Gastroesophageal sphincter (tissue), 4 donors: ENCODE measurements at regions not wholly inside any gene's neighbourhood (a gene's known extent, or its start where the extent isn't known, plus 50 kb on each side); places are given as distances from the start of the nearest gene placed in this dataset.

Experiments
- ATAC-seq: fragments of 150-250 bp; one replicate; pipeline ENCODE4 v1.9.1; 2016; ENCODE audit warnings: mild to moderate bottlenecking, moderate library complexity
- H3K27ac ChIP-seq, 4 donors: fragments of 200-600 bp; sonication (generic) in 3 of 4; 1 replicate in 3 of 4; 2 replicates in 1 of 4; pipeline ENCODE4 v1.5.1; 2016 to 2019
- H3K27me3 ChIP-seq: fragments of 200-600 bp; sonication (generic); one replicate; pipeline ENCODE4 v1.5.1; 2019
- H3K36me3 ChIP-seq, 2 donors: fragments of 200-600 bp; sonication (generic); one replicate each; pipeline ENCODE4 v1.5.1; 2019; ENCODE audit warnings: control low read depth in 1 of 2
- H3K4me1 ChIP-seq, 3 donors: fragments of 200-600 bp; sonication (generic); 1 replicate in 2 of 3; 2 replicates in 1 of 3; pipeline ENCODE4 v1.5.1; 2016 to 2019; ENCODE audit warnings: control low read depth in 2 of 3
- H3K4me3 ChIP-seq, 2 donors: fragments of 200-600 bp; sonication (generic); one replicate each; pipeline ENCODE4 v1.5.1; 2019; ENCODE audit warnings: mild to moderate bottlenecking in 1 of 2, moderate library complexity in 1 of 2
- H3K9me3 ChIP-seq, 3 donors: fragments of 200-600 bp; sonication (generic); one replicate each; pipeline ENCODE4 v1.5.1; 2017 to 2019; ENCODE audit warnings: control low read depth in 2 of 3
- EP300 ChIP-seq: sonication (generic); formaldehyde crosslinking; IDR thresholded peaks from one replicate; pipeline ENCODE4 v1.6.1; 2017; ENCODE audit warnings: antibody characterized with exemption, mild to moderate bottlenecking
- POLR2A ChIP-seq, 2 donors: fragments of 450-650 bp; IDR thresholded peaks; one replicate each; pipeline ENCODE4 v1.6.1; 2017; ENCODE audit warnings: antibody characterized with exemption in 2 of 2, mild to moderate bottlenecking in 2 of 2, moderate library complexity in 1 of 2
- POLR2AphosphoS5 ChIP-seq: sonication (generic); formaldehyde crosslinking; IDR thresholded peaks from one replicate; pipeline ENCODE4 v1.6.1; 2017; ENCODE audit warnings: antibody characterized with exemption
- WGBS, 2 donors: methylation state at CpG; one replicate each; pipeline ENCODE4 v1.1.5; 2018; ENCODE audit warnings: low coverage in 1 of 2; 5-methylcytosine and 5-hydroxymethylcytosine counted together
- TF ChIP-seq, protein P1 (sequence below), 4 experiments: fragments of 200-600 bp in 2 of 4; fragments of 450-650 bp in 2 of 4; sonication (generic) in 1 of 4; IDR thresholded peaks; one replicate each; pipeline ENCODE4 v1.5.1; 2017 to 2019; ENCODE audit warnings: antibody characterized with exemption in 4 of 4, mild to moderate bottlenecking in 2 of 4, moderate library complexity in 2 of 4

DNA sequence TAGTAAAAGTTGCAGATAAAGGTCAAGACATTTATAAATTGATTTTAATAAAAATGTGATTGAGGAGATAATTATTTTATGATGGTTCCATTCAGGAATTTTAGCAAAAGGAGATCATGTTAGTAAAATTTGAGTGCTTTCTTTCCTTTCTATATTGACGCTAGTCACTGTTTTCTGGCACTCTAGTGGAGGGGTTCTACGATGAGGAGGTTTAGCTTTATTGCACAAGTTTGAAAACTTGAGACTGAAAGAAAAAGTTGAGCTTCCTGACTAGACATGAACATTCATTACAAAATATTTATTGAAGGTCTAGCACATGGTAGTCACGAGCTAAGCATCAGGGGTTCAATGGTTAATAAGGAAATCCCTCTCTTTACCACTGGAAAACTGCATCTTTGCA lies 336.1 kb downstream of the SNAPC1 start:
- Histone ChIP-seq H3K9me3 (no peaks in the 10 kb centered on the region), H3K4me1 (no peaks in the 10 kb centered on the region), H3K4me3 (no peak overlapping the region), H3K36me3 (no peaks in the 10 kb centered on the region), H3K27me3 (no peaks in the 10 kb centered on the region), H3K27ac (no peak overlapping the region)
- ATAC-seq: no peak
- 66 to 79% methylated on average over 3 of the region's 3 CpGs for WGBS, 2 donors
- TF ChIP-seq, protein P1, sequence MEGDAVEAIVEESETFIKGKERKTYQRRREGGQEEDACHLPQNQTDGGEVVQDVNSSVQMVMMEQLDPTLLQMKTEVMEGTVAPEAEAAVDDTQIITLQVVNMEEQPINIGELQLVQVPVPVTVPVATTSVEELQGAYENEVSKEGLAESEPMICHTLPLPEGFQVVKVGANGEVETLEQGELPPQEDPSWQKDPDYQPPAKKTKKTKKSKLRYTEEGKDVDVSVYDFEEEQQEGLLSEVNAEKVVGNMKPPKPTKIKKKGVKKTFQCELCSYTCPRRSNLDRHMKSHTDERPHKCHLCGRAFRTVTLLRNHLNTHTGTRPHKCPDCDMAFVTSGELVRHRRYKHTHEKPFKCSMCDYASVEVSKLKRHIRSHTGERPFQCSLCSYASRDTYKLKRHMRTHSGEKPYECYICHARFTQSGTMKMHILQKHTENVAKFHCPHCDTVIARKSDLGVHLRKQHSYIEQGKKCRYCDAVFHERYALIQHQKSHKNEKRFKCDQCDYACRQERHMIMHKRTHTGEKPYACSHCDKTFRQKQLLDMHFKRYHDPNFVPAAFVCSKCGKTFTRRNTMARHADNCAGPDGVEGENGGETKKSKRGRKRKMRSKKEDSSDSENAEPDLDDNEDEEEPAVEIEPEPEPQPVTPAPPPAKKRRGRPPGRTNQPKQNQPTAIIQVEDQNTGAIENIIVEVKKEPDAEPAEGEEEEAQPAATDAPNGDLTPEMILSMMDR (IDR thresholded peaks at IDR 0.05): no peak
- no peak for TF ChIP-seq POLR2A (IDR thresholded peaks at IDR 0.05)
- TF ChIP-seq EP300: no peak
- no peak for TF ChIP-seq POLR2AphosphoS5

GRCh38 chr14:62099091-62099490 lies 336.9 kb downstream of the SNAPC1 start:
- no peaks in the 10 kb centered on the region for H3K9me3 ChIP-seq
- no peak overlapping the region for H3K27ac ChIP-seq
- H3K27me3 ChIP-seq: no peaks in the 10 kb centered on the region
- TF ChIP-seq EP300 (no peak), POLR2AphosphoS5 (no peak), POLR2A (IDR thresholded peaks at IDR 0.05) (no peak)
- TF ChIP-seq, protein P1 (IDR thresholded peaks at IDR 0.05): no peak
- H3K4me3 ChIP-seq: no peak overlapping the region
- no peaks in the 10 kb centered on the region for H3K36me3 ChIP-seq
- no peak for ATAC-seq
- WGBS, 2 donors: 43 to 74% methylated on average over 1 of the region's 1 CpG
- no peaks in the 10 kb centered on the region for H3K4me1 ChIP-seq

- no peak for ATAC-seq
- no peaks in the 10 kb centered on the region for H3K9me3 ChIP-seq
- TF ChIP-seq POLR2AphosphoS5 (no peak), POLR2A (IDR thresholded peaks at IDR 0.05) (no peak), EP300 (no peak)
- TF ChIP-seq, protein P1 (IDR thresholded peaks at IDR 0.05): no peak
- 83% methylated on average over 1 of the region's 1 CpG for WGBS, 2 donors
- H3K36me3 ChIP-seq: no peaks in the 10 kb centered on the region
- no peaks in the 10 kb centered on the region for H3K4me1 ChIP-seq
- no peaks in the 10 kb centered on the region for H3K27me3 ChIP-seq
- no peak overlapping the region for H3K27ac ChIP-seq
- H3K4me3 ChIP-seq: no peak overlapping the region
Observed at GRCh38 chr14:62101189-62101588, 339.0 kb downstream of the SNAPC1 start.

GRCh38 chr14:62101673-62102348 lies 339.6 kb downstream of the SNAPC1 start:
- no peaks in the 10 kb centered on the region for H3K27me3 ChIP-seq
- no peak for TF ChIP-seq EP300
- TF ChIP-seq POLR2A (IDR thresholded peaks at IDR 0.05): no peak
- TF ChIP-seq, protein P1 (IDR thresholded peaks at IDR 0.05): no peak
- TF ChIP-seq POLR2AphosphoS5: no peak
- H3K9me3 ChIP-seq: no peaks in the 10 kb centered on the region
- ATAC-seq: no peak
- H3K4me1 ChIP-seq: no peaks in the 10 kb centered on the region
- no peak overlapping the region for H3K27ac ChIP-seq
- H3K4me3 ChIP-seq: no peak overlapping the region
- no peaks in the 10 kb centered on the region for H3K36me3 ChIP-seq
- WGBS, 2 donors: 13 to 39% methylated on average over 2 to 3 of the region's 3 CpGs

DNA sequence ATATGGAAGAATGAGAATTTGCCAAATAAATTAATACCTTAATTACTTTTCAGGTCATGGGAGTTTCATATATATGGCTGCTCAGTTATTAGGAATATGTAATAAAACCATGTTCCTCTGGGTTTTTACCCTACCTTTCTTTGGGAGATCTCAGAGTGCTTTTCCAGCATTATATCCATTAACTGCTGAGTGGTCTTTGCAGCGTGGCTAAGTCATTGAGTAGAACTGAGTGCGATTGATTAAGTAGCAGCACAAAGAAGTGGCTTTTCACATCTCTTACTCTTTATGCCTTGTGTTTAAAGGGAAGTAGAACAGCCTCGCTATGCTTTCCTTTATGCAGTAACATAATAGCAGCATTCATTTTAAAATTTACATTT lies 340.1 kb downstream of the SNAPC1 start:
- 76% methylated on average over 3 of the region's 3 CpGs for WGBS, 2 donors
- TF ChIP-seq POLR2AphosphoS5: no peak
- no peak for TF ChIP-seq POLR2A (IDR thresholded peaks at IDR 0.05)
- TF ChIP-seq EP300: no peak
- TF ChIP-seq, protein P1 (IDR thresholded peaks at IDR 0.05): no peak
- Histone ChIP-seq H3K27ac (no peak overlapping the region), H3K9me3 (no peaks in the 10 kb centered on the region), H3K27me3 (no peaks in the 10 kb centered on the region), H3K4me3 (no peak overlapping the region), H3K36me3 (no peaks in the 10 kb centered on the region), H3K4me1 (no peaks in the 10 kb centered on the region)
- no peak for ATAC-seq
